ENCODE measurements at regions not wholly inside any gene's neighbourhood (a gene's known extent, or its start where the extent isn't known, plus 50 kb on each side); places are given as distances from the start of the nearest gene placed in this dataset.

GRCh38 chr1:194473766-194474165 is 1287.4 kb upstream of the B3GALT2 start:
- no TSS peak for BruUV-seq (replicated peaks)
- H3K9me3 ChIP-seq (ENCODE audit: low read length) = no peaks in the 10 kb centered on the region
- H3K4me2 ChIP-seq (ENCODE audit: low read length) = no peak overlapping the region
- no peak for DNase-seq (ENCODE audit: low spot score)
- ChIA-PET POLR2A (no interaction called here), CTCF (ENCODE audit: unreplicated experiment) (no interaction called here)
- no peak overlapping the region for H3K4me3 ChIP-seq (ENCODE audit: low read depth, low read length, poor library complexity, severe bottlenecking)
- no peaks in the 10 kb centered on the region for H3K4me1 ChIP-seq (ENCODE audit: insufficient read depth, low read length, poor library complexity, severe bottlenecking)
- H2AFZ ChIP-seq (ENCODE audit: low read length) = no peak overlapping the region
- H3K9me2 ChIP-seq (ENCODE audit: insufficient read depth, low read length) = no peaks in the 10 kb centered on the region
- H4K20me1 ChIP-seq (ENCODE audit: insufficient read depth, low read length) = no peaks in the 10 kb centered on the region
- intact Hi-C loops (cut with micrococcal nuclease; ENCODE audit: unreplicated experiment) = no loop called here
- TF ChIP-seq EZH2phosphoT487 (IDR thresholded peaks at IDR 0.05; ENCODE audit: borderline replicate concordance, low read depth, low read length) = no peak
- TF ChIP-seq, protein P1, sequence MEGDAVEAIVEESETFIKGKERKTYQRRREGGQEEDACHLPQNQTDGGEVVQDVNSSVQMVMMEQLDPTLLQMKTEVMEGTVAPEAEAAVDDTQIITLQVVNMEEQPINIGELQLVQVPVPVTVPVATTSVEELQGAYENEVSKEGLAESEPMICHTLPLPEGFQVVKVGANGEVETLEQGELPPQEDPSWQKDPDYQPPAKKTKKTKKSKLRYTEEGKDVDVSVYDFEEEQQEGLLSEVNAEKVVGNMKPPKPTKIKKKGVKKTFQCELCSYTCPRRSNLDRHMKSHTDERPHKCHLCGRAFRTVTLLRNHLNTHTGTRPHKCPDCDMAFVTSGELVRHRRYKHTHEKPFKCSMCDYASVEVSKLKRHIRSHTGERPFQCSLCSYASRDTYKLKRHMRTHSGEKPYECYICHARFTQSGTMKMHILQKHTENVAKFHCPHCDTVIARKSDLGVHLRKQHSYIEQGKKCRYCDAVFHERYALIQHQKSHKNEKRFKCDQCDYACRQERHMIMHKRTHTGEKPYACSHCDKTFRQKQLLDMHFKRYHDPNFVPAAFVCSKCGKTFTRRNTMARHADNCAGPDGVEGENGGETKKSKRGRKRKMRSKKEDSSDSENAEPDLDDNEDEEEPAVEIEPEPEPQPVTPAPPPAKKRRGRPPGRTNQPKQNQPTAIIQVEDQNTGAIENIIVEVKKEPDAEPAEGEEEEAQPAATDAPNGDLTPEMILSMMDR (conservative IDR thresholded peaks at IDR 0.05; ENCODE audit: low read length) = no peak
- H3K36me3 ChIP-seq (ENCODE audit: insufficient read depth, low read length) = no peaks in the 10 kb centered on the region
- H3K79me2 ChIP-seq (ENCODE audit: insufficient read depth, low read depth, low read length) = no peaks in the 10 kb centered on the region
- no peak overlapping the region for H3K27ac ChIP-seq (ENCODE audit: low read depth, low read length, poor library complexity, severe bottlenecking)

DNA sequence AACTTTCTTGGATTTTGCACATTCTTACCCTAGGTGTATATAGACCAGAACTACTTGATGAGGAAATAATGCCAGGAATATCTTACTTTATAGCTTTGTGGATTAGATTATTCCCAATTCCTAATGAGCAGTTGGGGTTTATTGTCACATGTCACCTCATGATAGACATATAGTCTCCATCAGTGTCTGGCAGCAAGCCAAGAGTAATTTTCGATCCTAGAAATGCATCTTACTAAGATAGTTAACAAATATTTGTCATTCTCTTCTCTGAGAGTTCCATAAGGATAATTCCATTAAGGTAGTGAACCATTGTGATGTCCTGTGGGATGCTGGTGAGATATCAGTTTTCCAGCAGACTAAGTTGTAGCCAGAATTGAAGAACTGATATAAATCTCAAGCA is 1282.9 kb upstream of the B3GALT2 start:
- TF ChIP-seq, protein P1 (conservative IDR thresholded peaks at IDR 0.05; ENCODE audit: low read length) = no peak
- TF ChIP-seq EZH2phosphoT487 (IDR thresholded peaks at IDR 0.05; ENCODE audit: borderline replicate concordance, low read depth, low read length) = no peak
- Histone ChIP-seq H4K20me1 (ENCODE audit: insufficient read depth, low read length) (no peaks in the 10 kb centered on the region), H3K36me3 (ENCODE audit: insufficient read depth, low read length) (no peaks in the 10 kb centered on the region), H2AFZ (ENCODE audit: low read length) (no peak overlapping the region), H3K4me3 (ENCODE audit: low read depth, low read length, poor library complexity, severe bottlenecking) (no peak overlapping the region), H3K4me2 (ENCODE audit: low read length) (no peak overlapping the region), H3K79me2 (ENCODE audit: insufficient read depth, low read depth, low read length) (no peaks in the 10 kb centered on the region), H3K9me2 (ENCODE audit: insufficient read depth, low read length) (no peaks in the 10 kb centered on the region), H3K9me3 (ENCODE audit: low read length) (no peaks in the 10 kb centered on the region), H3K4me1 (ENCODE audit: insufficient read depth, low read length, poor library complexity, severe bottlenecking) (no peaks in the 10 kb centered on the region), H3K27ac (ENCODE audit: low read depth, low read length, poor library complexity, severe bottlenecking) (no peak overlapping the region)
- POLR2A ChIA-PET = interaction anchor here (0.6 kb wide), 1 partner anchor 51 kb away, joined by 3 read pairs; no protein-coding TSS in a partner anchor
- no TSS peak for BruUV-seq (replicated peaks)
- DNase-seq (ENCODE audit: low spot score) = no peak
- CTCF ChIA-PET (ENCODE audit: unreplicated experiment) = no interaction called here
- intact Hi-C loops (cut with micrococcal nuclease; ENCODE audit: unreplicated experiment) = no loop called here

- H4K20me1 ChIP-seq (ENCODE audit: insufficient read depth, low read length) = no peaks in the 10 kb centered on the region
- no peaks in the 10 kb centered on the region for H3K4me1 ChIP-seq (ENCODE audit: insufficient read depth, low read length, poor library complexity, severe bottlenecking)
- H3K9me3 ChIP-seq (ENCODE audit: low read length) = no peaks in the 10 kb centered on the region
- H3K36me3 ChIP-seq (ENCODE audit: insufficient read depth, low read length) = no peaks in the 10 kb centered on the region
- intact Hi-C loops (cut with micrococcal nuclease; ENCODE audit: unreplicated experiment) = no loop called here
- no peak overlapping the region for H3K27ac ChIP-seq (ENCODE audit: low read depth, low read length, poor library complexity, severe bottlenecking)
- TF ChIP-seq EZH2phosphoT487 (IDR thresholded peaks at IDR 0.05; ENCODE audit: borderline replicate concordance, low read depth, low read length) = no peak
- TF ChIP-seq, protein P1 (conservative IDR thresholded peaks at IDR 0.05; ENCODE audit: low read length) = peak; percentile 24; the same call in 1 of the 2 replicates
- H3K4me3 ChIP-seq (ENCODE audit: low read depth, low read length, poor library complexity, severe bottlenecking) = no peak overlapping the region
- H2AFZ ChIP-seq (ENCODE audit: low read length) = no peak overlapping the region
- ChIA-PET CTCF (ENCODE audit: unreplicated experiment) (no interaction called here), POLR2A (no interaction called here)
- H3K9me2 ChIP-seq (ENCODE audit: insufficient read depth, low read length) = no peaks in the 10 kb centered on the region
- no TSS peak for BruUV-seq (replicated peaks)
- no peak for DNase-seq (ENCODE audit: low spot score)
- no peaks in the 10 kb centered on the region for H3K79me2 ChIP-seq (ENCODE audit: insufficient read depth, low read depth, low read length)
- H3K4me2 ChIP-seq (ENCODE audit: low read length) = no peak overlapping the region
Observed at GRCh38 chr1:194466706-194467105, 1280.3 kb upstream of the B3GALT2 start.
